ENCODE measurements at regions not wholly inside any gene's neighbourhood (a gene's known extent, or its start where the extent isn't known, plus 50 kb on each side); places are given as distances from the start of the nearest gene placed in this dataset.

GRCh38 chr1:29585201-29585600 is 348.9 kb downstream of the PTPRU start:
- no peak for TF ChIP-seq CTCF (IDR thresholded peaks at IDR 0.05)
- no peak for TF ChIP-seq POLR2A (IDR thresholded peaks at IDR 0.05)
